ENCODE measurements at regions not wholly inside any gene's neighbourhood (a gene's known extent, or its start where the extent isn't known, plus 50 kb on each side); places are given as distances from the start of the nearest gene placed in this dataset.
"Not testable (repeated sequence)": the region's sequence is repeated elsewhere in the genome, so short reads cannot be mapped to it uniquely, and the experiment has no call there.

DNA sequence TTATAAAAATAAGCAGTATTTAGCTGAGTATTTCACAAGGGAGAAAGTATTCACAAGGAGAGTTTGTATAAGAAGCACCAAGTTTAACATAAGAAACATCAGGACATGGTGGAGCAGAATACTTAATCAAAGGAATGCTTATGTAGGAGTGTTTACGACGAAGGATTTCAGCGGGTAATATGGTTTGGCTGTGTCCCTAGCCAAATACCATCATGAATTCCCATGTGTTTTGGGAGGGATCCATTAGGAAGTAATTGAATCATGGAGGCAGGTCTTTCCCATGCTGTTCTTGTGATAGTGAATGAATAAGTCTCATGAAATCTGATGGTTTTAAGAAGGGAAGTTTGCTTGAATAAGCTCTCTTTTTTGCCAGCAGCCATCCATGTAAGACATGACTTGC lies 1099.1 kb upstream of the ADGRB3 start:
- TF ChIP-seq POLR2A (IDR thresholded peaks at IDR 0.05; ENCODE audit: low read depth, low read length) (no peak), SPI1 (IDR thresholded peaks at IDR 0.05; ENCODE audit: low read depth, low read length) (no peak), POLR2AphosphoS5 (IDR thresholded peaks at IDR 0.05; ENCODE audit: low read depth, low read length) (no peak), POU2F2 (IDR thresholded peaks at IDR 0.05; ENCODE audit: low read depth, low read length) (no peak), PAX5 (IDR thresholded peaks at IDR 0.05; ENCODE audit: insufficient read depth, low read length, severe bottlenecking) (no peak)
- FAIRE-seq (no peak), DNase-seq (ENCODE audit: insufficient read length, low spot score) (no peak)

- TF ChIP-seq POLR2AphosphoS5 (IDR thresholded peaks at IDR 0.05; ENCODE audit: low read depth, low read length), result no peak
- no peak for TF ChIP-seq SPI1 (IDR thresholded peaks at IDR 0.05; ENCODE audit: low read depth, low read length)
- no peak for TF ChIP-seq POLR2A (IDR thresholded peaks at IDR 0.05; ENCODE audit: low read depth, low read length)
- no peak for TF ChIP-seq TAF1 (IDR thresholded peaks at IDR 0.05; ENCODE audit: low read depth, low read length)
- TF ChIP-seq PAX5 (IDR thresholded peaks at IDR 0.05; ENCODE audit: insufficient read depth, low read length, severe bottlenecking), result no peak
- TF ChIP-seq POU2F2 (IDR thresholded peaks at IDR 0.05; ENCODE audit: low read depth, low read length), result no peak
- no peak for DNase-seq (ENCODE audit: insufficient read length, low spot score)
- FAIRE-seq, result no peak
Measured at GRCh38 chr6:67506352-67506751, 1128.7 kb upstream of the ADGRB3 start.

GRCh38 chr6:67501755-67502154 lies 1133.3 kb upstream of the ADGRB3 start:
- DNase-seq (ENCODE audit: insufficient read length, low spot score), result no peak
- FAIRE-seq, result no peak
- TF ChIP-seq PAX5 (IDR thresholded peaks at IDR 0.05; ENCODE audit: insufficient read depth, low read length, severe bottlenecking), result no peak
- TF ChIP-seq POLR2AphosphoS5 (IDR thresholded peaks at IDR 0.05; ENCODE audit: low read depth, low read length), result no peak
- no peak for TF ChIP-seq SPI1 (IDR thresholded peaks at IDR 0.05; ENCODE audit: low read depth, low read length)
- no peak for TF ChIP-seq TAF1 (IDR thresholded peaks at IDR 0.05; ENCODE audit: low read depth, low read length)
- no peak for TF ChIP-seq POU2F2 (IDR thresholded peaks at IDR 0.05; ENCODE audit: low read depth, low read length)
- TF ChIP-seq POLR2A (IDR thresholded peaks at IDR 0.05; ENCODE audit: low read depth, low read length), result no peak

- FAIRE-seq (no peak), DNase-seq (ENCODE audit: insufficient read length, low spot score) (no peak)
- TF ChIP-seq POLR2AphosphoS5 (IDR thresholded peaks at IDR 0.05; ENCODE audit: low read depth, low read length), result no peak
Measured at GRCh38 chr6:67497749-67498148, 1137.3 kb upstream of the ADGRB3 start.

DNA sequence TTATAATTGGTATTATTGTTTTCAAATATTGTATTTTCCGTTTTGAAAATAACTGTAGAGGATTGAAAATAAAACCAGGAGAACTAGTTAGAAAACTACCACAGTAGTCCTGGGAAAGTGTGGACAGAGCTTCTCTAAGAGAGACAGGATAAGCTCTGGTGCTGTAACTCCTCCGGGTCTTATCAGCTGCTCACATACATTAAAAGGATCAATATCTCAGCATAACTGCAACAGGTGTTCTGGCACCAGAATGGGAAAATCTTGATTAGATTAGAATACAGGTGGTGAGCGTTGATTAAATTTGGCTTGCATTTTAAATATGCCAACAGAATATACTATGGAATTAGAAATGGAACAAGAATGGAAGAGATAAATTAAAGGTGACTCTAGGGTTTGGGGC lies 1138.9 kb upstream of the ADGRB3 start:
- no peak for TF ChIP-seq POLR2AphosphoS5 (IDR thresholded peaks at IDR 0.05; ENCODE audit: low read depth, low read length)
- TF ChIP-seq POU2F2 (IDR thresholded peaks at IDR 0.05; ENCODE audit: low read depth, low read length), result no peak
- TF ChIP-seq POLR2A (IDR thresholded peaks at IDR 0.05; ENCODE audit: low read depth, low read length), result no peak
- no peak for TF ChIP-seq TAF1 (IDR thresholded peaks at IDR 0.05; ENCODE audit: low read depth, low read length)
- no peak for FAIRE-seq
- no peak for DNase-seq (ENCODE audit: insufficient read length, low spot score)

DNA sequence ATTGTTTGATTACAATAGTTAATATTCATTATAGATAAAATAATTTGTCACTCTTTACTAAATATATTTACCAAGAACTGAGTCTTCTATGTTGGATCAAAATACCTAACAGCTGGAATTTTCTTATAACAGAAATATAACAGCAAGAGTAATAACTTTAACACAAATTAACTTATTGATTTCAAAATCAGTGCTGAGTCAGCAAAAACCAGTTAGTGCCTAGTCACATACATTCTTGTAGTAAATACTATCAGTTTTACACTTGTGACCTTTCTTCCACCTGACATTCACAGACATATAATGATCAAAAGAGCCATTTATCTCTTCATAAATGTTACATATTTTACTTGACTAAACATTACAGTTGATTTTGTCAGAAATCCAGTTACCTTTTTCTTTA lies 1141.4 kb upstream of the ADGRB3 start:
- no peak for TF ChIP-seq PAX5 (IDR thresholded peaks at IDR 0.05; ENCODE audit: insufficient read depth, low read length, severe bottlenecking)
- TF ChIP-seq POLR2AphosphoS5 (IDR thresholded peaks at IDR 0.05; ENCODE audit: low read depth, low read length), result no peak
- no peak for TF ChIP-seq POLR2A (IDR thresholded peaks at IDR 0.05; ENCODE audit: low read depth, low read length)
- no peak for TF ChIP-seq POU2F2 (IDR thresholded peaks at IDR 0.05; ENCODE audit: low read depth, low read length)
- no peak for TF ChIP-seq SPI1 (IDR thresholded peaks at IDR 0.05; ENCODE audit: low read depth, low read length)
- no peak for TF ChIP-seq TAF1 (IDR thresholded peaks at IDR 0.05; ENCODE audit: low read depth, low read length)
- DNase-seq (ENCODE audit: insufficient read length, low spot score) (no peak), FAIRE-seq (no peak)

DNA sequence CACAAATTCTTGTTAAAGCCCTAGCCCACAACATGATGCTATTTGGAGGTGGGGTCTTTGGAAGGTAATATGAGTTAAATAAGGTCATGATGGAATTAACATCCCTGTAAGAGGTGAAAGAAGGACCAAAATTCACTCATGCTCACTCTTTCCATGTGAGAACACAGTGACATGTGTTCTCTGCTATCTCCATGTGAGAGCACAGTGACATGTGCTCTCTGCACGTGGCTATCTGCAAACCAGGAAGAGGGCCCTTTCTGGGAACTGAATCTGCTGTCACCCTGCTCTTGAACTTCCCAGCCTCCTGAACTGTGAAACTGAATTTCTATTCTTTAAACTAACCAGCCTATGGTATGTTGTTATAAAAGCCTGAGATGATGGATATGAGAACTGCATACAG lies 1159.4 kb upstream of the ADGRB3 start:
- TF ChIP-seq PAX5 (IDR thresholded peaks at IDR 0.05; ENCODE audit: insufficient read depth, low read length, severe bottlenecking), result no peak
- TF ChIP-seq POLR2A (IDR thresholded peaks at IDR 0.05; ENCODE audit: low read depth, low read length), result no peak
- TF ChIP-seq POU2F2 (IDR thresholded peaks at IDR 0.05; ENCODE audit: low read depth, low read length), result no peak
- no peak for TF ChIP-seq TAF1 (IDR thresholded peaks at IDR 0.05; ENCODE audit: low read depth, low read length)
- no peak for TF ChIP-seq POLR2AphosphoS5 (IDR thresholded peaks at IDR 0.05; ENCODE audit: low read depth, low read length)
- no peak for TF ChIP-seq SPI1 (IDR thresholded peaks at IDR 0.05; ENCODE audit: low read depth, low read length)
- FAIRE-seq (no peak), DNase-seq (ENCODE audit: insufficient read length, low spot score) (no peak)

GRCh38 chr6:67467341-67467740 lies 1167.7 kb upstream of the ADGRB3 start:
- no peak for DNase-seq (ENCODE audit: insufficient read length, low spot score)
- no peak for FAIRE-seq
- no peak for TF ChIP-seq POLR2AphosphoS5 (IDR thresholded peaks at IDR 0.05; ENCODE audit: low read depth, low read length)
- no peak for TF ChIP-seq POLR2A (IDR thresholded peaks at IDR 0.05; ENCODE audit: low read depth, low read length)
- no peak for TF ChIP-seq TAF1 (IDR thresholded peaks at IDR 0.05; ENCODE audit: low read depth, low read length)
- TF ChIP-seq SPI1 (IDR thresholded peaks at IDR 0.05; ENCODE audit: low read depth, low read length), result no peak
- no peak for TF ChIP-seq POU2F2 (IDR thresholded peaks at IDR 0.05; ENCODE audit: low read depth, low read length)
- TF ChIP-seq PAX5 (IDR thresholded peaks at IDR 0.05; ENCODE audit: insufficient read depth, low read length, severe bottlenecking), result no peak

- FAIRE-seq; DNase-seq (ENCODE audit: insufficient read length, low spot score): not testable (repeated sequence)
Measured at GRCh38 chr6:67462725-67463124, 1172.4 kb upstream of the ADGRB3 start.

DNA sequence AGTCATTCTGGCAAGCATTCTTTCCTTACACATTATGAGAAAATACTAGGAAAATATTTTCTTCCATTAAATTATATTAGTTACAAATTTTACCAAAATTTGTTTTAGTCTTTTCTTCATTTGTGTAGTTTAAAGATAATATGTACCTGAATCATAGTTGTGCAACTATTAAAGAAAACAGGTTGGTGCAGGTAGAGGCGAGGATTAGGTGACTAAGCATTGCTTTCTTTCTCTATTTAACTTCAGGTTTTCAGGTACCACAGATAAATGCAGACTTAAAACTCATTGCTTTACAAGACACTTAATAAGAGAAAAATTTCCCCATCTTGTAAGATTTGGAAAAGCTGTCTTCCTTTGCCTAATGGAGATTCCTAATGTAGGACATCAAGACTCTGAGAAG lies 1175.5 kb upstream of the ADGRB3 start:
- TF ChIP-seq POU2F2 (IDR thresholded peaks at IDR 0.05; ENCODE audit: low read depth, low read length) (no peak), POLR2AphosphoS5 (IDR thresholded peaks at IDR 0.05; ENCODE audit: low read depth, low read length) (no peak), POLR2A (IDR thresholded peaks at IDR 0.05; ENCODE audit: low read depth, low read length) (no peak), TAF1 (IDR thresholded peaks at IDR 0.05; ENCODE audit: low read depth, low read length) (no peak), SPI1 (IDR thresholded peaks at IDR 0.05; ENCODE audit: low read depth, low read length) (no peak), PAX5 (IDR thresholded peaks at IDR 0.05; ENCODE audit: insufficient read depth, low read length, severe bottlenecking) (no peak)
- FAIRE-seq (no peak), DNase-seq (ENCODE audit: insufficient read length, low spot score) (no peak)

- TF ChIP-seq POU2F2 (IDR thresholded peaks at IDR 0.05; ENCODE audit: low read depth, low read length), result no peak
- no peak for TF ChIP-seq POLR2A (IDR thresholded peaks at IDR 0.05; ENCODE audit: low read depth, low read length)
- no peak for TF ChIP-seq PAX5 (IDR thresholded peaks at IDR 0.05; ENCODE audit: insufficient read depth, low read length, severe bottlenecking)
- TF ChIP-seq TAF1 (IDR thresholded peaks at IDR 0.05; ENCODE audit: low read depth, low read length), result no peak
- TF ChIP-seq SPI1 (IDR thresholded peaks at IDR 0.05; ENCODE audit: low read depth, low read length), result no peak
- TF ChIP-seq POLR2AphosphoS5 (IDR thresholded peaks at IDR 0.05; ENCODE audit: low read depth, low read length), result no peak
- no peak for FAIRE-seq
- no peak for DNase-seq (ENCODE audit: insufficient read length, low spot score)
Measured at GRCh38 chr6:67458265-67458664, 1176.8 kb upstream of the ADGRB3 start.

Measured in GM12891 (cell line).